ENCODE measurements at regions not wholly inside any gene's neighbourhood (a gene's known extent, or its start where the extent isn't known, plus 50 kb on each side); places are given as distances from the start of the nearest gene placed in this dataset.

DNA sequence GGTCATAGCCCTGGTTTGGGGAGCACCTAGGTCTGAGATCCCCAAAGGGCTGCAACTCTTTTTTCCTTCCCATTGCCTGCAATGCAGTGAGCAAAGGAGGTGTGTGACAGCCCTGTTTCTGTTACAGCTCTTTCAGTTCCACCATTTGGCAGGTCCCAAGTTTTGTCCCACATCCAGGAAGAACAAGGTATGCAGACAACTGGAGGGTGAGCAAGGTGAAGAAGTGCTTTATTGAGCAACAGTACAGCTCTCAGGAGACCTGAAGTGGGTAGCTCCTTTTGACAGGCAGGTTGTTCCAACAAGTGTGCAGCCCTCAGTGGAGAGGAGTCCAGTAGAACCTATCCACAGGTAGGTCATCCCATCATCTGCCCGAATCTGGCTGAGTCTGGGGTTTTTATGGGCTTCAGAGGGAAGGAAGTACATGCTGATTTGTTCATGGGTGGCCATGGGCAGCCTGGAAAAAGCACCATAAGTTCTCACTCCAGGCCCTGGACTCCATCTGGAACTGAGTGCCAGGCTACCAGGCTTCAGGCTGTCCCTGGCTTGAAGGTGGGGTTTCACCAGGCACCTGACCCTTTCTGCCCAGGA lies 62.8 kb upstream of the NAV3 start:
- Histone ChIP-seq H3K4me3 (no peak overlapping the region), H2AFZ (replicated peaks) (no peak overlapping the region), H3F3A (ENCODE audit: low read depth) (no peaks in the 10 kb centered on the region), H3K4me1 (no peaks in the 10 kb centered on the region), H3K79me2 (ENCODE audit: low read depth) (no peaks in the 10 kb centered on the region), H3K36me3 (no peaks in the 10 kb centered on the region), H3K9ac (no peak overlapping the region), H3K27me3 (no peaks in the 10 kb centered on the region), H3K27ac (no peak overlapping the region), H4K20me1 (ENCODE audit: low read depth) (no peaks in the 10 kb centered on the region), H3K4me2 (no peak overlapping the region), H3K9me3 (ENCODE audit: low read depth) (no peaks in the 10 kb centered on the region)
- DNase-seq (ENCODE audit: low spot score): no peak
- Mint-ChIP-seq H3K4me3 (no peak overlapping the region), H3K9me3 (no peaks in the 10 kb centered on the region), H3K27me3 (ENCODE audit: insufficient read depth, low read depth) (no peaks in the 10 kb centered on the region), H3K4me1 (peaks cover 6% of the 10 kb centered on the region), H3K36me3 (no peaks in the 10 kb centered on the region), H3K27ac (no peak overlapping the region)
- no peak for TF ChIP-seq EZH2 (IDR thresholded peaks at IDR 0.05)
- no peak for TF ChIP-seq EZH2phosphoT487 (IDR thresholded peaks at IDR 0.05)
- TF ChIP-seq, protein P1, sequence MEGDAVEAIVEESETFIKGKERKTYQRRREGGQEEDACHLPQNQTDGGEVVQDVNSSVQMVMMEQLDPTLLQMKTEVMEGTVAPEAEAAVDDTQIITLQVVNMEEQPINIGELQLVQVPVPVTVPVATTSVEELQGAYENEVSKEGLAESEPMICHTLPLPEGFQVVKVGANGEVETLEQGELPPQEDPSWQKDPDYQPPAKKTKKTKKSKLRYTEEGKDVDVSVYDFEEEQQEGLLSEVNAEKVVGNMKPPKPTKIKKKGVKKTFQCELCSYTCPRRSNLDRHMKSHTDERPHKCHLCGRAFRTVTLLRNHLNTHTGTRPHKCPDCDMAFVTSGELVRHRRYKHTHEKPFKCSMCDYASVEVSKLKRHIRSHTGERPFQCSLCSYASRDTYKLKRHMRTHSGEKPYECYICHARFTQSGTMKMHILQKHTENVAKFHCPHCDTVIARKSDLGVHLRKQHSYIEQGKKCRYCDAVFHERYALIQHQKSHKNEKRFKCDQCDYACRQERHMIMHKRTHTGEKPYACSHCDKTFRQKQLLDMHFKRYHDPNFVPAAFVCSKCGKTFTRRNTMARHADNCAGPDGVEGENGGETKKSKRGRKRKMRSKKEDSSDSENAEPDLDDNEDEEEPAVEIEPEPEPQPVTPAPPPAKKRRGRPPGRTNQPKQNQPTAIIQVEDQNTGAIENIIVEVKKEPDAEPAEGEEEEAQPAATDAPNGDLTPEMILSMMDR (IDR thresholded peaks at IDR 0.05): no peak

DNA sequence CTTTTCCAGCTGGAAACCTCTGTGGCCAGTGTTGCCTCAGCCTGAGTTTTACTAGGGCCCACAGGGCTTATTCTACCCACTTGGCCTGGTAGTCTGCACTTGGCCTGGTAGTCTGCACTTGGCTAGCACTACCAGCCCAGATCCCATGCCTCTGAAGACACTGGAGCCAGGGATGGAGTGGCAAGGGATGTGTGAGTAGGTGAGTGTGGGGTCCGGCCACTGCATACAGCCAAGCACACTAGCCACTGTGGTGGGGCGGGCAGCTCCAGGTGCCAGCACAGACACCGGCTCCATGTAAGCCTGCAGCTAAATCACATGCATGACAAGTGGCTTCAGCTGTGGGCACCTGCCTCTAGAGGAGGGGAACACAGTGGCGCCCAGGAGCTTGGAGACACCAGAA lies 63.4 kb upstream of the NAV3 start:
- Histone ChIP-seq H3K79me2 (ENCODE audit: low read depth) (no peaks in the 10 kb centered on the region), H3K36me3 (no peaks in the 10 kb centered on the region), H3K9me3 (ENCODE audit: low read depth) (no peaks in the 10 kb centered on the region), H3F3A (ENCODE audit: low read depth) (no peaks in the 10 kb centered on the region), H3K27ac (no peak overlapping the region), H3K4me1 (no peaks in the 10 kb centered on the region), H3K4me2 (no peak overlapping the region), H4K20me1 (ENCODE audit: low read depth) (no peaks in the 10 kb centered on the region), H3K9ac (no peak overlapping the region), H3K27me3 (no peaks in the 10 kb centered on the region), H3K4me3 (no peak overlapping the region), H2AFZ (replicated peaks) (no peak overlapping the region)
- Mint-ChIP-seq H3K27me3 (ENCODE audit: insufficient read depth, low read depth) (no peaks in the 10 kb centered on the region), H3K9me3 (no peaks in the 10 kb centered on the region), H3K4me3 (no peak overlapping the region), H3K27ac (no peak overlapping the region), H3K36me3 (no peaks in the 10 kb centered on the region), H3K4me1 (peaks cover 6% of the 10 kb centered on the region)
- no peak for DNase-seq (ENCODE audit: low spot score)
- TF ChIP-seq, protein P1 (IDR thresholded peaks at IDR 0.05): no peak
- TF ChIP-seq EZH2 (IDR thresholded peaks at IDR 0.05) (no peak), EZH2phosphoT487 (IDR thresholded peaks at IDR 0.05) (no peak)

DNA sequence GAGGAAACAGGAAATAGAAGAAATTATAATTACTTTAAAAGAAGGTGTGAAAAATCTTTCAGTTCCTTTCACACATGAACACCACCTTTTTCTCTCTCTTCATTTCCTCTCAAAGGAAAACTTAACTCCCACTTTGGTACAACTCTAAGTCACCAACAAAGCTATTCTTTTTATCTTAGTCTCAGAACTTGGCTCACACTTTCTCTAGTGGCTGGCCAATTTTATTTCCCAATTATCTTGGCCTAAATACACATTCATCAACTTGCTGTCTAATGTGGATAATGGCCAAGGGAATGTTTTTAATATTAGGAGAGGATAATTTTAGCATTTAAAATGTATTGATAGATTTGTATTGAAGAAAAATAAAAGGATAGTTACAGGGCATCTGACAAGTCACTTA lies 64.5 kb upstream of the NAV3 start:
- TF ChIP-seq, protein P1 (IDR thresholded peaks at IDR 0.05): no peak
- TF ChIP-seq EZH2phosphoT487 (IDR thresholded peaks at IDR 0.05) (no peak), EZH2 (IDR thresholded peaks at IDR 0.05) (no peak)
- no peak overlapping the region for H3K4me3 ChIP-seq
- no peak overlapping the region for H2AFZ ChIP-seq (replicated peaks)
- no peaks in the 10 kb centered on the region for H3K9me3 Mint-ChIP-seq
- H3F3A ChIP-seq (ENCODE audit: low read depth): no peaks in the 10 kb centered on the region
- H3K27ac Mint-ChIP-seq: no peak overlapping the region
- H3K27me3 Mint-ChIP-seq (ENCODE audit: insufficient read depth, low read depth): no peaks in the 10 kb centered on the region
- H3K4me3 Mint-ChIP-seq: no peak overlapping the region
- H4K20me1 ChIP-seq (ENCODE audit: low read depth): no peaks in the 10 kb centered on the region
- H3K4me1 Mint-ChIP-seq: peaks cover 6% of the 10 kb centered on the region
- no peaks in the 10 kb centered on the region for H3K36me3 Mint-ChIP-seq
- no peaks in the 10 kb centered on the region for H3K79me2 ChIP-seq (ENCODE audit: low read depth)
- H3K27me3 ChIP-seq: no peaks in the 10 kb centered on the region
- no peaks in the 10 kb centered on the region for H3K36me3 ChIP-seq
- no peak overlapping the region for H3K27ac ChIP-seq
- H3K9ac ChIP-seq: no peak overlapping the region
- no peaks in the 10 kb centered on the region for H3K4me1 ChIP-seq
- H3K4me2 ChIP-seq: no peak overlapping the region
- H3K9me3 ChIP-seq (ENCODE audit: low read depth): no peaks in the 10 kb centered on the region
- no peak for DNase-seq (ENCODE audit: low spot score)

Data from neural progenitor cell (in vitro differentiated cells).